ENCODE measurements at regions not wholly inside any gene's neighbourhood (a gene's known extent, or its start where the extent isn't known, plus 50 kb on each side); places are given as distances from the start of the nearest gene placed in this dataset.

DNA sequence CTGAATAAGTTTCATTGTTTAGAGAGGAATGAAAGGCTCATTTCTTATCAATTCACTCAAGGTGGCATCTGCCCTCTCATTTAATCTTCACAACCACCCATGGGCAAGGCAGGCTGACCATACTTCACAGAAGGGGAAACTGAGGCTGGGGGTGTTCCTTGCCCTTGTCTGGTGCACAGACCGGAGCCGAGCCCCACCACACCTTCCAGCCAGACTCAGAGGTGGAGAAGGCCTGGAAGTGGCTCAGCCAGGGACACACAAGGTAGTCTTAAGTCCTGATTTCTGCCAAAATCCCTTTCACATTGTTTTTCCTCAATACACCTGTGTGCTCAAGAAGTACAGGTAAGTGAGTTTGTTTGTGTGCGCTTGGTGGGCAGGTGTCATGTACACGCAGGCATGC, 111.9 kb upstream of the TEX51 start:
- TF ChIP-seq, protein P1, sequence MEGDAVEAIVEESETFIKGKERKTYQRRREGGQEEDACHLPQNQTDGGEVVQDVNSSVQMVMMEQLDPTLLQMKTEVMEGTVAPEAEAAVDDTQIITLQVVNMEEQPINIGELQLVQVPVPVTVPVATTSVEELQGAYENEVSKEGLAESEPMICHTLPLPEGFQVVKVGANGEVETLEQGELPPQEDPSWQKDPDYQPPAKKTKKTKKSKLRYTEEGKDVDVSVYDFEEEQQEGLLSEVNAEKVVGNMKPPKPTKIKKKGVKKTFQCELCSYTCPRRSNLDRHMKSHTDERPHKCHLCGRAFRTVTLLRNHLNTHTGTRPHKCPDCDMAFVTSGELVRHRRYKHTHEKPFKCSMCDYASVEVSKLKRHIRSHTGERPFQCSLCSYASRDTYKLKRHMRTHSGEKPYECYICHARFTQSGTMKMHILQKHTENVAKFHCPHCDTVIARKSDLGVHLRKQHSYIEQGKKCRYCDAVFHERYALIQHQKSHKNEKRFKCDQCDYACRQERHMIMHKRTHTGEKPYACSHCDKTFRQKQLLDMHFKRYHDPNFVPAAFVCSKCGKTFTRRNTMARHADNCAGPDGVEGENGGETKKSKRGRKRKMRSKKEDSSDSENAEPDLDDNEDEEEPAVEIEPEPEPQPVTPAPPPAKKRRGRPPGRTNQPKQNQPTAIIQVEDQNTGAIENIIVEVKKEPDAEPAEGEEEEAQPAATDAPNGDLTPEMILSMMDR (IDR thresholded peaks at IDR 0.05; ENCODE audit: low read depth, low read length, poor library complexity, severe bottlenecking) = no peak
- no peak for TF ChIP-seq EZH2phosphoT487 (IDR thresholded peaks at IDR 0.05; ENCODE audit: borderline replicate concordance, low read length)

Measured in DOHH2 (cell line).